Tibial nerve (tissue), 3 donors: ENCODE measurements at regions not wholly inside any gene's neighbourhood (a gene's known extent, or its start where the extent isn't known, plus 50 kb on each side); places are given as distances from the start of the nearest gene placed in this dataset.

ENCODE experiments used
- CTCF ChIP-seq, 5 experiments: fragments of 200-600 bp in 3 of 5; fragments of 450-650 bp in 2 of 5; sonication (generic) in 3 of 5; IDR thresholded peaks; one replicate each; pipeline ENCODE4 v1.5.1; 2016 to 2019; ENCODE audit warnings: antibody characterized with exemption in 5 of 5, mild to moderate bottlenecking in 3 of 5, moderate library complexity in 2 of 5
- POLR2A ChIP-seq, 2 donors: fragments of 450-650 bp; IDR thresholded peaks; one replicate each; pipeline ENCODE4 v1.6.1; 2017; ENCODE audit warnings: antibody characterized with exemption in 2 of 2, mild to moderate bottlenecking in 2 of 2, moderate library complexity in 2 of 2

GRCh38 chr20:48387675-48388074, 440.1 kb downstream of the PREX1 start:
- TF ChIP-seq CTCF (IDR thresholded peaks at IDR 0.05) (no peak), POLR2A (IDR thresholded peaks at IDR 0.05) (no peak)
